Activated CD4-positive, alpha-beta T cell treated with anti-CD3 and anti-CD28 coated beads, Interleukin-2, amount 50 U/mL, for 4 hours (primary cell): ENCODE measurements at regions not wholly inside any gene's neighbourhood (a gene's known extent, or its start where the extent isn't known, plus 50 kb on each side); places are given as distances from the start of the nearest gene placed in this dataset.

Experiments used
- DNase-seq, 2 experiments: peaks; one replicate each; pipeline ENCODE4 v3.0.0-alpha.2; 2020

- no peak for DNase-seq
Measured at GRCh38 chr4:14831416-14831815, 170.9 kb upstream of the CPEB2 start.

- DNase-seq: no peak
Measured at GRCh38 chr4:14833053-14833452, 169.2 kb upstream of the CPEB2 start.

- DNase-seq: no peak
Measured at GRCh38 chr4:14834382-14834781, 167.9 kb upstream of the CPEB2 start.

- DNase-seq: no peak
Measured at GRCh38 chr4:14835288-14835687, 167.0 kb upstream of the CPEB2 start.

GRCh38 chr4:14835708-14836425, 166.4 kb upstream of the CPEB2 start:
- no peak for DNase-seq

GRCh38 chr4:14837860-14838259, 164.4 kb upstream of the CPEB2 start:
- no peak for DNase-seq

DNA sequence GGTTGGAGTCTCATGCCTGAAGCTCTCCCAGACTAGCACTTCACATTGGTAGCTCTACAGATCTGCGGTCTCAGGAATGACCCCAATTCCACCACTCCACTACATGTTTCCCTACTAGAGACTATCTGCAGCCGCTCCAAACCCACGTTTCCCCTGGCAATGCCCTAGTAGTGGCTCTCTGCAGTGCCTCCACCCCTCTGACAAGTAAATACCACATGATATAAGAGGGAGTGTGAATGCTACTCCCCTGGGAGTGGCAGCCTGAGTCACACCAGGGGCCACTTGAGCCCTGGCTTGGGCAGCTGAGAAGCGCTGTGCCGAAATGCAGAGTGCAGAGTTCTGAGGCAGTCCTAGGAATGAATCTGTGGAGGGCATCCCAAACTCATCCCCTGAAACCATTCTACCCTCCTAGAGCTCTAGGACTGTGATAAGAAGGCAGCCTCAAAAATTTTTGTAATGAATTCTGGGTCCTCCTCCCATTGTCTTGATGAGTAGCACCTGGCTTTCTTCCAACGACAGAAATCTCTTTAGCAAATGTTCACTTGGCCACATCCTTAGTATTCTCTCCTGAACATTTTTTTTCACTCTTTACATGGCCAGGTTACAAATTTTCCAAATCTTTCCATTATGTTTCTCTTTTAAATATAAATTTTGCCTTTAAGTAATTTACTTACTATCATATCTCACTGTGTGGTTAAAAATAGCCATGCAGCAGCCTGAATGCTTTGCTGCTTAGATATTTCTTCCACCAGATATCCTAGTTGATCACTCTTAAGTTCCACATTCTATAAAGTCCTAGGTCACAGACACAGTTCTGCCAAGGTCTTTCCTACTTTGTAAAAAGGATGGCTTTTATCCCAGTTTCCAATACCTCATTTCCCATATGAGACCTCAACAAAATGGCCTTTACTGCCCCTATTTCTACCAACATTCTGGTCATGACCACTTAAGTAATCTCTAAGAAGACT, 160.2 kb upstream of the CPEB2 start:
- DNase-seq: no peak

- DNase-seq: no peak
Measured at GRCh38 chr4:14842964-14843630, 159.2 kb upstream of the CPEB2 start.

DNA sequence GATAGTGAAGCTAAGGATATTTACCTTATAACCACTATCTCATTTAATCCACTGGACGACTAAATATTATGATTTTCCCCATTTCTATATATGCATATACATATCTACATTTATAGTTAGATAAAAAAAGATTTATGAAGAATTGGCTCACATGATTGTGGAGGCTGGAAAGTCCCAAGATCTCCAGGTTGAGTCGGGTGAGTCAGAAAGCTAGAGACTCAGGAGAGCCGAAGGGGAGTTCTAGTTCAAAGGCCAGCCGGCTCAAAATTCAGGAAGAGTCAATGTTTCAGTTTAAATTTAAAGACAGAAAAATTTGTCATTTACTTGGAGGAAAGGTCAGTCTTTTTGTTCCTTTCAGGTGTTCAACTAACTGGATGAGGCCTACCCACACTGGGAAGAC, 158.2 kb upstream of the CPEB2 start:
- no peak for DNase-seq

DNA sequence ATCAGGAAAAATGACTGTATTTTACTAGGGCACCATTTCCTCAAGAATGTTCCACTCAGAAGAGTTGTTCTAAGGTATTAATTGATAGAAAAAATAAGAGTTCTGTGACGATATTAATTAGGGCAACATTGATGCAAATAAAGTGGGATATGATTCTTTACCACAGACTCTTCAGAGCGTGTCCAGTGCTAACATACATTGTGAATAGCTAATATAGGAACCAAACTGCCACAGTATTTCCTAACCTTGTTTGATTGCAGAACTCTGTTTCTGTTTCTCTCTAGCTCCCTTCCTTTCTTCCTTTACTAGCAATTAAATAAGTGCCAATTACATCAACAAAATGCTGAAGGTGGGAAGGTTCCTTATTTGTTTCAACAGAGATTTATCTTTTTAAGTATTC, 154.1 kb upstream of the CPEB2 start:
- no peak for DNase-seq

DNA sequence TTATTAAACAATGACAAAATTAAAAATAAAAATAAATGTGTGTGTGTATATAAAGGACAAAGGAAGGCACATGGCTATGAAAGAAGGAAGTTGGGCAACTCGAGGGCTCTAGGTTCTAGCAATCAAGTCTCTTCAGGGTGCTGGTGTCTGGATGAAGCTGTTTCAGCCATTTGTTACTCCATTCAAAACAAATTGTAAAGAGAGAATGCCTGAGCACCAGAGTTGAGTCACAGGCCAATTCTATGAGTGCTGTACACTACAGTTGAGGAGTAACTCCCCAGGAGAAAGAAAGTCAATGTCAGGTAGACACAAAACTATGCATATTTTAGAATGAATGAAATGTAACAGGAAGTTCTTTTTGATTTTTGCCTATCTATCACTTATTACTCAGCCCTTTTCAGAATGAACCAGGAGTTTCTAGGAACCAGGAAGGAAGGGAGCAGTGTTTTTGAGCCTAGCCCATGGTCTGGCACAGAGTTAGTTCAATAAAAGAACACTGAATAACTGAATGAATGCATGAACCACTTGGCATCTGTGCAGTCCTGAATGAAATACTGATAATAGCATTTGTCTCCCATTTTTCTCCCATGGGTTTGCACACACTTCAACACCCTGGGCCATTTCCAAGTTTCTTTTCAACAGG, 151.7 kb upstream of the CPEB2 start:
- no peak for DNase-seq

- no peak for DNase-seq
Measured at GRCh38 chr4:14853176-14853943, 148.9 kb upstream of the CPEB2 start.

DNA sequence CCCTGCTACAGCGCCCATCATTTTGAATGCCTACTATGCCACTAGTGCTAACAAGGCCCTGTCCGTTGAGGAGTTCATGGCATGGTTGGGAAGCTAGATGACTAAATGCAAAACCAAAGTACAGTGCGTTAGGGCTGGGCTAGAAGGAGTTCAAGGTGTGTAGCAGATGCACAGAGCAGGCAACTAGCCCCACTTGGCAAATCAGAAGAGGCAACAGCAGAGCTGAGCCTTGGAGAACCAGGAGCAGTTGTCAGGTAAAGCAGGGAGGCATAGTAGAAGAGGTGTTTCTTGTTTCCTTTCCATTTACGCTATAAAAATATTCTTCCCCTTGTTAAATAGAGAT, 146.6 kb upstream of the CPEB2 start:
- no peak for DNase-seq

- DNase-seq: peak; percentile 17 to 27
Measured at GRCh38 chr4:14856062-14856933, 146.0 kb upstream of the CPEB2 start.

DNA sequence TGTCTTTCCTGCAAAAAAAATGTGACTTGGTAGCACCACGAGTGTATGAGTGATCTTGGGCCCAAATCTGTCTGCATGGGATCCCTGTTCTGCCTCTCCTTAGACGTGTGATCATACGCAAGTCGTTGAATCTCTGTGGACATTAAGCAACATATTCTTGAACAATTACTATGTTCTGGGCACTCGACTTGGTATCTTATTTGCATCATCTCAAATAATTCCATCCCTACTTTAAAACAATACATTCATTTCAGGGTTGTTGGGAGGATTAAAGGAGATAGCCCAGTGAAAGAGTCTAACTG, 145.4 kb upstream of the CPEB2 start:
- no peak for DNase-seq

- no peak for DNase-seq
Measured at GRCh38 chr4:14857475-14857874, 144.8 kb upstream of the CPEB2 start.

- DNase-seq: no peak
Measured at GRCh38 chr4:14857981-14858380, 144.3 kb upstream of the CPEB2 start.

DNA sequence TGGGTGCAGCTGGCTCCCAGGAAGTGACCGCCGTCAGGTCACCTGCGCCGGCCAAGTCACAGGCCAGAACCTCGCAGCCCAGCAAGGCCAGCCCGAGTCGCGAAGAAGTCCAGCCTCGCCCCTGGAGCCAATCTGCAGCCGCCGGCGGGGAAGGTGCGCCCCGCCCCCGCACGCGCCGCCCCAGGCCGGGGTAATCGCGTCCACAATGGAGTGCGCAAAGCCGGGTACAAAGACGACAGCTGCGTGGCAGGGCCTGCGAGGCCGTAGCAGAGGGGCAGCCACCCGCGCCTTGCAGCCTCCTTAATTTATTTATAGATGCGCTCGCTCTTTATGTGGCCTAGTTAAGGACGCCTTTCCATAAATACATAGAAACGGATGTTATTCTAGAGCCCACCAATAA, 139.4 kb upstream of the CPEB2 start:
- no peak for DNase-seq

DNA sequence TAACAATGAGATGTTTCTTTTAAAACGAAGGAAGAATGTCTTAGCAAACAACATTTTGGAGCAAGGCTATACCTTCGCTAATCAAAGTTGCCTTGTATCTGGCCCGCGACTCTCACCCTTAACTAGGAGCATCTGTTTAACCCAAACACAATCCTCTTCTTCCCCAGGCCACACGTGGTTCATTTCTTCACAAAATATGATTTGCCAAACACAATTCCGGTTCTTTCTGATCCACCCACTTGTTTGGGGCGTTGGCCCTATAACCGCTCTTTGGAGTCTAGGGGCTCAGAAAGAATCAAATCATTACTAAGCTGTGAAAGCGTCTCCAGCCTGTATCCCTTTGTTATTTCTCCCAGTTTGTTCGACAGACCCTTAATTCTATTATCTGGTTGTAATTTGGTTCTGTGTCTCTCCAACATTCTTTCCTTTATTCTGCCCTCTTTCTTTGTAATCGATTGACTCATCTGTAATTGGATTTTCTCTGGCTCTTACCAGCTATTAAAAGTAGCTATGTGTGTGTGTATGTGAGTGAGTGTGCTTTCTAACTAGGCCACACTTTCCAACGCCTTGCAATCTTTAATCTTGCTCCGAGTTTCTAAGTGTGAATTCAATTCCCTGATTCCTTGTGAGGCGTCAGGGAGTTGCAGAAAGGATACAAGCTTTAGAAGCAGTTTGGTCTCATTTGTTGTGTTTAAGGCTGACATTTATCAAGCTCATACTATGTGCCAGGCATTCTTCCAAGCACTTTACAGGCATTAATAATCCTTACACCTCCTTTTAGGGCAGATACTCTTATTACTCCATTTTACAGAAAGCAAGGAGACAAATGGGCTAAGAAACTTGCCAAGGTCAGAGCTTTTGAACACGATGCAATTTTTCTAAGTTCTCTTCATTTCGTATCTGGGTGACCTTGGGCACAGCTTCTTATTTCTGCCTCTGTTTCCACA, 138.6 kb upstream of the CPEB2 start:
- DNase-seq: no peak

GRCh38 chr4:14864365-14865030, 137.8 kb upstream of the CPEB2 start:
- no peak for DNase-seq
